H1 (cell line): ENCODE measurements at regions not wholly inside any gene's neighbourhood (a gene's known extent, or its start where the extent isn't known, plus 50 kb on each side); places are given as distances from the start of the nearest gene placed in this dataset.

Experiments
- CTCF ChIA-PET: fragments of 300-600 bp; sonication (Branson Sonifier 250); formaldehyde crosslinking; loops from one replicate; lab custom pipeline; 2021; ENCODE audit not compliant: partially characterized antibody; lab: Charles Lee
- POLR2A ChIA-PET: fragments of 300-600 bp; sonication (Branson Sonifier 250); formaldehyde crosslinking; loops from one replicate; lab custom pipeline; 2021; ENCODE audit warnings: inconsistent platforms; ENCODE audit not compliant: partially characterized antibody; lab: Charles Lee
- DNase-seq, 2 experiments: peaks; one replicate each; pipeline versions ENCODE4 v3.0.0 to v3.0.0-alpha.2; 2010 to 2022; ENCODE audit warnings: low spot score in 2 of 2, low read depth in 1 of 2, mixed read lengths in 1 of 2
- FAIRE-seq: peaks from 2 replicates; lab custom pipeline; 2011; peaks lifted over from hg19 to GRCh38; lab: Jason Lieb, UNC
- H2AFZ ChIP-seq: 2 replicates; pipeline ENCODE4 v1.8.1; 2012; ENCODE audit warnings: low read length, inconsistent platforms
- H2AK5ac ChIP-seq: 2 replicates; pipeline ENCODE4 v1.6.1; 2013; ENCODE audit warnings: low read depth, low read length
- H2BK120ac ChIP-seq: replicated peaks from 2 replicates; pipeline ENCODE3; 2013; ENCODE audit warnings: low read depth, low read length, inconsistent platforms
- H2BK12ac ChIP-seq: 2 replicates; pipeline ENCODE4 v1.6.1; 2013; ENCODE audit warnings: low read depth, low read length
- H2BK15ac ChIP-seq: 2 replicates; pipeline ENCODE4 v1.6.1; 2013; ENCODE audit warnings: low read length
- H2BK20ac ChIP-seq: 2 replicates; pipeline ENCODE4 v1.6.1; 2013; ENCODE audit warnings: low read length
- H2BK5ac ChIP-seq: 2 replicates; pipeline ENCODE4 v1.6.1; 2013; ENCODE audit warnings: low read depth, low read length
- H3K14ac ChIP-seq: 2 replicates; pipeline ENCODE4 v1.6.1; 2013; ENCODE audit warnings: inconsistent platforms; ENCODE audit not compliant: insufficient read length
- H3K18ac ChIP-seq: 2 replicates; pipeline ENCODE4 v1.6.1; 2013; ENCODE audit warnings: low read length; ENCODE audit errors: extremely low read depth
- H3K23ac ChIP-seq: 2 replicates; pipeline ENCODE4 v1.6.1; 2013; ENCODE audit warnings: inconsistent platforms; ENCODE audit not compliant: insufficient read length
- H3K23me2 ChIP-seq: 2 replicates; pipeline ENCODE4 v1.6.1; 2013; ENCODE audit warnings: low read depth, low read length
- H3K27ac ChIP-seq: 2 replicates; pipeline ENCODE4 v1.6.1; 2011; ENCODE audit warnings: low read depth, low read length, inconsistent platforms
- H3K27me3 ChIP-seq, 4 experiments: replicated peaks in 1 of 4; 1 replicate in 1 of 4; 2 replicates in 3 of 4; pipeline versions ENCODE4 v1.6.1 to v1.8.1; 2011 to 2013; ENCODE audit warnings: low read length in 3 of 4, mild to moderate bottlenecking in 3 of 4, inconsistent platforms in 2 of 4, mixed read lengths in 2 of 4, moderate library complexity in 1 of 4; ENCODE audit not compliant: control insufficient read depth in 3 of 4, insufficient read depth in 3 of 4; ENCODE audit errors: extremely low read depth in 1 of 4
- H3K36me3 ChIP-seq, 4 experiments: 2 replicates each; pipeline versions ENCODE4 v1.6.1 to v1.8.1; 2011 to 2013; ENCODE audit warnings: mild to moderate bottlenecking in 4 of 4, low read length in 3 of 4, moderate library complexity in 2 of 4, control low read depth in 1 of 4, inconsistent platforms in 1 of 4; ENCODE audit not compliant: insufficient read depth in 4 of 4, control insufficient read depth in 2 of 4
- H3K4ac ChIP-seq: replicated peaks from 2 replicates; pipeline ENCODE3; 2013; ENCODE audit warnings: low read length, low read depth, mixed read lengths, inconsistent platforms; ENCODE audit not compliant: insufficient read length
- H3K4me1 ChIP-seq, 4 experiments: replicated peaks in 1 of 4; 1 replicate in 1 of 4; 2 replicates in 3 of 4; pipeline versions ENCODE4 v1.6.1 to v1.8.1; 2011 to 2013; ENCODE audit warnings: low read length in 3 of 4, inconsistent platforms in 2 of 4, mixed read lengths in 1 of 4; ENCODE audit not compliant: insufficient read depth in 4 of 4, control insufficient read depth in 3 of 4
- H3K4me2 ChIP-seq, 2 experiments: 2 replicates each; pipeline versions ENCODE4 v1.6.1 to v1.8.1; 2011 to 2013; ENCODE audit warnings: low read depth in 2 of 2, low read length in 2 of 2, control low read depth in 1 of 2, inconsistent platforms in 1 of 2, mild to moderate bottlenecking in 1 of 2; ENCODE audit not compliant: insufficient read depth in 1 of 2
- H3K4me3 ChIP-seq, 4 experiments: fragments of 200-600, 300-600 bp in 1 of 4; sonication (generic), shearing (Covaris generic), sonication (Bioruptor Twin) in 1 of 4; 2 replicates each; pipeline versions ENCODE4 v1.5.1 to v1.8.1; 2011 to 2016; ENCODE audit warnings: low read length in 4 of 4, low read depth in 3 of 4, control low read depth in 2 of 4, inconsistent platforms in 2 of 4, mild to moderate bottlenecking in 2 of 4, mixed read lengths in 1 of 4, moderate library complexity in 1 of 4; ENCODE audit not compliant: insufficient read depth in 2 of 4; ENCODE audit errors: extremely low read depth in 1 of 4
- H3K56ac ChIP-seq: replicated peaks from 2 replicates; pipeline ENCODE3; 2013; ENCODE audit warnings: low read depth, mild to moderate bottlenecking, mixed read lengths, low read length, inconsistent platforms; ENCODE audit not compliant: insufficient read length
- H3K79me1 ChIP-seq: 2 replicates; pipeline ENCODE4 v1.6.1; 2013; ENCODE audit warnings: low read depth, low read length, control low read depth
- H3K79me2 ChIP-seq, 2 experiments: 2 replicates each; pipeline versions ENCODE4 v1.6.1 to v1.8.1; 2012 to 2013; ENCODE audit warnings: low read length in 2 of 2, mild to moderate bottlenecking in 2 of 2, inconsistent platforms in 1 of 2; ENCODE audit not compliant: insufficient read depth in 2 of 2, control insufficient read depth in 1 of 2
- H3K9ac ChIP-seq, 4 experiments: replicated peaks in 1 of 4; 1 replicate in 1 of 4; 2 replicates in 3 of 4; pipeline versions ENCODE4 v1.6.1 to v1.8.1; 2011 to 2013; ENCODE audit warnings: low read depth in 3 of 4, low read length in 3 of 4, control low read depth in 2 of 4, mild to moderate bottlenecking in 2 of 4, moderate library complexity in 2 of 4, inconsistent platforms in 1 of 4; ENCODE audit errors: extremely low read depth in 1 of 4
- H3K9me3 ChIP-seq, 2 experiments: 2 replicates each; pipeline versions ENCODE4 v1.6.1 to v1.8.1; 2012 to 2013; ENCODE audit warnings: mild to moderate bottlenecking in 2 of 2, moderate library complexity in 2 of 2, control low read depth in 1 of 2, inconsistent platforms in 1 of 2, low read depth in 1 of 2, low read length in 1 of 2, mixed read lengths in 1 of 2; ENCODE audit not compliant: insufficient read depth in 2 of 2
- H4K20me1 ChIP-seq, 2 experiments: replicated peaks in 1 of 2; 2 replicates each; pipeline versions ENCODE3 to v1.8.1; 2011 to 2013; ENCODE audit warnings: inconsistent platforms in 2 of 2, low read length in 2 of 2, mild to moderate bottlenecking in 1 of 2; ENCODE audit not compliant: insufficient read depth in 2 of 2, control insufficient read depth in 1 of 2
- H4K5ac ChIP-seq: 2 replicates; pipeline ENCODE4 v1.6.1; 2013; ENCODE audit warnings: low read length, low read depth, mixed read lengths, inconsistent platforms; ENCODE audit not compliant: insufficient read length
- H4K8ac ChIP-seq: 2 replicates; pipeline ENCODE4 v1.8.0; 2013; ENCODE audit warnings: mild to moderate bottlenecking, moderate library complexity, low read length, inconsistent platforms; ENCODE audit not compliant: insufficient read depth; ENCODE audit errors: extremely low read depth
- H4K91ac ChIP-seq: replicated peaks from 2 replicates; pipeline ENCODE3; 2013; ENCODE audit warnings: low read length, mixed read lengths, inconsistent platforms; ENCODE audit not compliant: insufficient read length
- NANOG ChIP-seq: IDR thresholded peaks from 2 replicates; pipeline ENCODE4 v1.6.1; 2011; ENCODE audit warnings: low read length, low read depth, mild to moderate bottlenecking, inconsistent platforms; ENCODE audit not compliant: insufficient read depth, poor library complexity, severe bottlenecking
- WGBS, 2 experiments: shearing (Covaris generic) in 1 of 2; methylation state at CpG; one replicate each; pipeline versions ENCODE4 v1.1.6 to v1.1.7; 2013 to 2015; ENCODE audit warnings: low lambda C conversion rate in 2 of 2, mixed read lengths in 2 of 2, inconsistent platforms in 1 of 2, low coverage in 1 of 2, missing lambda C conversion rate in 1 of 2; ENCODE audit not compliant: insufficient replicate concordance in 2 of 2, insufficient coverage in 1 of 2, insufficient read length in 1 of 2; ENCODE audit errors: extremely low coverage in 1 of 2, missing lambda C conversion rate in 1 of 2; 5-methylcytosine and 5-hydroxymethylcytosine counted together

DNA sequence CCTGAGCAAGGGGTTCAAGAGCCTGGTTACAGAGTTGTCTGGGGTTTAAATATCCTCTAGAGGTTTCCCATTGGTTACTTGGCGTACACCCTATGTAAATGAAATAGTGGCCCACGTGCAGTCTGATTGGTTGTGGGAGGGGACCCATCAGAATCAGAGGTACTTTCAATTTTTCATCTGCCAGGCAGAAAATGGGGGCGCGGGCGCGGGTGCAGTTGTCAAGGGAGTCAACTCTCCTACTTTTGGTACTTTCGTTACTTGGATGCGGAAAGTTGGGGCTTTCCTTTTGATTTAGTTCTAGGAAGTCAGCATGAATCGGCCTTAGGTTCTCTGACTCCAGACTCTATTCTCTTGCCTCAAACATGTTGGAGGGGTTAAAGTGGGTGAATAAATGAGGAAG is 83.2 kb downstream of the DNAJB9 start:
- FAIRE-seq (no peak), DNase-seq (no peak)
- no peaks in the 10 kb centered on the region for H3K36me3 ChIP-seq
- H2AK5ac ChIP-seq = no peak overlapping the region
- H3K18ac ChIP-seq = no peak overlapping the region
- no peak overlapping the region for H2BK120ac ChIP-seq
- no peaks in the 10 kb centered on the region for H3K4me1 ChIP-seq
- H3K27ac ChIP-seq = no peak overlapping the region
- H4K20me1 ChIP-seq = no peaks in the 10 kb centered on the region
- H3K56ac ChIP-seq = no peak overlapping the region
- no peak overlapping the region for H3K14ac ChIP-seq
- no peak overlapping the region for H2BK15ac ChIP-seq
- no peak overlapping the region for H3K4me2 ChIP-seq
- H3K9me3 ChIP-seq = no peaks in the 10 kb centered on the region; a peak in 1 of 4 replicates
- H3K9ac ChIP-seq = no peak overlapping the region
- H3K4ac ChIP-seq = no peak overlapping the region
- H4K5ac ChIP-seq = no peak overlapping the region
- H3K4me3 ChIP-seq = no peak overlapping the region
- no peak overlapping the region for H4K8ac ChIP-seq
- H3K23me2 ChIP-seq = no peaks in the 10 kb centered on the region
- H2BK5ac ChIP-seq = no peak overlapping the region
- no peaks in the 10 kb centered on the region for H3K27me3 ChIP-seq
- H2AFZ ChIP-seq = no peak overlapping the region
- no peak for TF ChIP-seq NANOG
- no peaks in the 10 kb centered on the region for H3K79me1 ChIP-seq
- H4K91ac ChIP-seq = no peak overlapping the region
- 94% methylated on average over 9 of the region's 9 CpGs; no CpG with 5 or more reads in 1 of the 2 experiments for WGBS, 2 experiments
- no peaks in the 10 kb centered on the region for H3K79me2 ChIP-seq
- ChIA-PET POLR2A (no interaction called here), CTCF (no interaction called here)
- no peak overlapping the region for H3K23ac ChIP-seq
- no peak overlapping the region for H2BK12ac ChIP-seq
- H2BK20ac ChIP-seq = no peak overlapping the region
